HUES6 (cell line): ENCODE measurements at regions not wholly inside any gene's neighbourhood (a gene's known extent, or its start where the extent isn't known, plus 50 kb on each side); places are given as distances from the start of the nearest gene placed in this dataset.
"Not testable (repeated sequence)": the region's sequence is repeated elsewhere in the genome, so short reads cannot be mapped to it uniquely, and the experiment has no call there.

Experiments
- H3K27ac ChIP-seq: 2 replicates; pipeline ENCODE4 v1.7.0; 2013; ENCODE audit warnings: low read depth, mild to moderate bottlenecking, low read length, inconsistent platforms
- H3K27me3 ChIP-seq: 2 replicates; pipeline ENCODE4 v1.6.1; 2013; ENCODE audit warnings: low read length; ENCODE audit not compliant: control insufficient read depth, insufficient read depth
- H3K36me3 ChIP-seq: 2 replicates; pipeline ENCODE4 v1.6.1; 2013; ENCODE audit warnings: low read length; ENCODE audit not compliant: control insufficient read depth, insufficient read depth
- H3K4me1 ChIP-seq: 2 replicates; pipeline ENCODE4 v1.6.1; 2013; ENCODE audit warnings: low read length; ENCODE audit not compliant: control insufficient read depth, insufficient read depth
- H3K4me3 ChIP-seq: 2 replicates; pipeline ENCODE4 v1.5.1; 2013; ENCODE audit warnings: low read depth, low read length
- H3K9ac ChIP-seq: one replicate; pipeline ENCODE4 v1.6.1; 2013; ENCODE audit warnings: mild to moderate bottlenecking, low read length
- H3K9me3 ChIP-seq: 2 replicates; pipeline ENCODE4 v1.6.1; 2013; ENCODE audit warnings: low read depth, low read length; ENCODE audit not compliant: control insufficient read depth, insufficient read depth

DNA sequence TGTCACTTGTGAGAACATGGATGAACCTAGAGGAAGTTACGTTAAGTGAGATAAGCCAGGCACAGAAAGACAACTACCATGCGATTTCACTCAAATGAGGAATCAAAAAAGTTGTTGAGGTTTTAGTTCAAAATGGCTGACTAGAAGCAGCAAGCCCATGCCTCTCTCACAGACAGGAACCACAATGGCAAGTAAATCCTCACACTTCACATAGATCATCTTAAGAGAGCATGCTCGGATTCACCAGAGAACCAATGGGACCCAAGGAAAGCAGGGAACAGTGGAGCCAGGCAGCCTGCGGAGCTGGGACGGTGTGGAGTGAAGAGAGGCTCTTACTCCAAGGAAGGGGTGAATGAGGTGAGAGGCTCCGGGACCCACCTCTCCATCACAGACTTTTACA, 581.0 kb downstream of the UQCRFS1 start:
- H3K27ac ChIP-seq, result no peak overlapping the region
- no peaks in the 10 kb centered on the region for H3K36me3 ChIP-seq
- no peaks in the 10 kb centered on the region for H3K9me3 ChIP-seq
- H3K4me1 ChIP-seq, result peaks cover 4% of the 10 kb centered on the region; the same call in 1 of the 2 replicates
- no peak overlapping the region for H3K4me3 ChIP-seq
- H3K9ac ChIP-seq, result no peak overlapping the region
- no peaks in the 10 kb centered on the region for H3K27me3 ChIP-seq

DNA sequence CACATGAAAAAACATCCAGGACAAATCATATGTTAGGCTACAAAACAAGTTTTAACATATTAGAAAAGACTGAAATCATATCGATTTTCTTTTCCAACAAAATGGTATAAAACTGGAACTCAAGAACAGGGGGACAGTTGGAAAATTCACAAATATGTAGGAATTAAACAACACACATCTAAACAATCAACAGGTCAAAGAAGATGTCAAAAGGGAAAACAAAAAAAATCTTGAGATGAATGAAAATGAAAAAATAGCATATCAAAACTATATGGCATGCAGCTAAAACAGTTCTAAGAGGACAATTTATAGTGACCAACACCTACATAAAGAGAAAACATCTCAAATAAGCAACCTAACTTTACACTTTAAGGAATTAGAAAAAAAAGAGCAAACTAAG, 585.3 kb downstream of the UQCRFS1 start:
- Histone ChIP-seq H3K4me3 (no peak overlapping the region), H3K27me3 (no peaks in the 10 kb centered on the region), H3K9ac (no peak overlapping the region), H3K36me3 (no peaks in the 10 kb centered on the region), H3K4me1 (no peaks in the 10 kb centered on the region), H3K27ac (no peak overlapping the region), H3K9me3 (no peaks in the 10 kb centered on the region)

DNA sequence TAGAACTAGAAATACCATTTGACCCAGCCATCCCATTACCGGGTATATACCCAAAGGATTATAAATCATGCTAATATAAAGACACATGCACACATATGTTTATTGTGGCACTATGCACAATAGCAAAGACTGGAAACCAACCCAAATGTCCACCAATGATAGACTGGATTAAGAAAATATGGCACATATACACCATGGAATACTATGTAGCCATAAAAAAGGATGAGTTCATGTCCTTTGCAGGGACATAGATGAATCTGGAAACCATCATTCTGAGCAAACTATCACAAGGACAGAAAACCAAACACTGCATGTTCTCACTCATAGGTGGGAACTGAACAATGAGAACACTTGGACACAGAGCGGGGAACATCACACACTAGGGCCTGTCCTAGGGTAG, 586.5 kb downstream of the UQCRFS1 start:
- not testable (repeated sequence) for H3K27ac ChIP-seq, H3K9ac ChIP-seq, H3K4me3 ChIP-seq, H3K4me1 ChIP-seq, H3K9me3 ChIP-seq, H3K27me3 ChIP-seq, H3K36me3 ChIP-seq

- Histone ChIP-seq H3K9me3 (peaks cover 12% of the 10 kb centered on the region), H3K27me3 (no peaks in the 10 kb centered on the region), H3K4me1 (no peaks in the 10 kb centered on the region), H3K4me3 (no peak overlapping the region), H3K9ac (no peak overlapping the region), H3K27ac (no peak overlapping the region), H3K36me3 (no peaks in the 10 kb centered on the region)
These were observed 593.0 kb downstream of the UQCRFS1 start for GRCh38 chr19:28619816-28620429.

DNA sequence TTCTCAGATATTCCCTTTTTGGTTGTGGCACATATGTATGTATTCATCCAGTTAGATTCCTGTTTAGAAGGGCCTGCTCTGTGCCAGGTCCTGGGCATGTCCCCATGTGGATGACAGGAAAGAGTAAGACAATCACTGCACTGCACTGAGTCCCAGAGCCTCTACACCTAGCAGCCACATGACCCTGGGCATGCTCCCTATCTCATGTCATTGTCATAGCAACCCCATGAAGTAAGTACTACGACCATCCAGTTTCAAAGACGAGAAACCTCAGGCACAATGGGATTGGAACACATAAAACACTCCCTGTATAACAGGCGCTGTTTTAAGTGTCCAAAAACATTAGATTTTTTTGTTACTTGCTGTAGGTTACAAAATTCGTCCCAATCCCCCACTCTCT, 594.4 kb downstream of the UQCRFS1 start:
- Histone ChIP-seq H3K9ac (no peak overlapping the region), H3K4me1 (no peaks in the 10 kb centered on the region), H3K27ac (no peak overlapping the region), H3K9me3 (peaks cover 25% of the 10 kb centered on the region), H3K27me3 (no peaks in the 10 kb centered on the region), H3K36me3 (no peaks in the 10 kb centered on the region), H3K4me3 (no peak overlapping the region)

DNA sequence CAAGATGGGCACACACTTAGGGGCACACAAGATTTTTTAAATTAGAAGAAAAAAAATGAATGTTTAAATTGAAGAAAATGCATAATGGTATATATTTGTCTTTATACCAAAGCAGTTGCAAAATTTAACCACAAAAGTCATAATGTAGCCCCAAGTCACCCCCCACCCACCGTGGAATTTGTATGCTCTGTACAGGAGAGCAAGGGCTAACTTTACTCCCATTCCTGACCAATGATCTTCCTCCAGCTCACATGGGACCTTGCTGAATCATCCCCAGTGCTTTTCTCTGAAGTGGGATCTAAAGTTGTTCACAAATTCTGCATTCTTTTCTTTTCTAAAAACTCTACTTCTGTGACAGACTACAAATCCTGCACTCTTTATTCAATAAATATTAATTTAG, 597.0 kb downstream of the UQCRFS1 start:
- Histone ChIP-seq H3K9me3 (peaks cover 36% of the 10 kb centered on the region), H3K27ac (no peak overlapping the region), H3K27me3 (no peaks in the 10 kb centered on the region), H3K36me3 (no peaks in the 10 kb centered on the region), H3K4me3 (no peak overlapping the region), H3K4me1 (no peaks in the 10 kb centered on the region), H3K9ac (no peak overlapping the region)

DNA sequence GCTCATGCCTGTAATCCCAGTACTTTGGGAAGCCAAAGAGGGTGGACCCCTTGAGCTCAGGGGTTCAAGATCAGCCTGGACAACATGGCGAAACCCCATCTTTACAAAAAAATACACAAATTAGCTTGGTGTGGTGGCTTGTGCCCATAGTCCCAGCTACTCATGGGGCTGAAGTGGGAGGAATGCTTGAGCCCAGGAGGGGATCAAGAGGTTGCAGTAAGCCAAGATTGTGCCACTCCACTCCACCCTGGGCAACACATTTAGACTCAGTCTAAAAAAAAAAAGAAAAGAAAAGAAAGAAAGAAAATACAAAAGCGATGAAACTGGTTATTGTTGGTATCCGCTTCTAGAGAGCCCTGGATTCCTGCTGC, 597.4 kb downstream of the UQCRFS1 start:
- Histone ChIP-seq H3K9ac (no peak overlapping the region), H3K4me3 (no peak overlapping the region), H3K36me3 (no peaks in the 10 kb centered on the region), H3K4me1 (no peaks in the 10 kb centered on the region), H3K27ac (no peak overlapping the region), H3K27me3 (no peaks in the 10 kb centered on the region), H3K9me3 (peaks cover 36% of the 10 kb centered on the region)

- Histone ChIP-seq H3K9ac (no peak overlapping the region), H3K9me3 (peaks cover 36% of the 10 kb centered on the region), H3K4me1 (no peaks in the 10 kb centered on the region), H3K4me3 (no peak overlapping the region), H3K27ac (no peak overlapping the region), H3K27me3 (no peaks in the 10 kb centered on the region), H3K36me3 (no peaks in the 10 kb centered on the region)
These were observed 598.1 kb downstream of the UQCRFS1 start for GRCh38 chr19:28614634-28615545.

GRCh38 chr19:28612275-28612769, 600.6 kb downstream of the UQCRFS1 start:
- Histone ChIP-seq H3K36me3 (no peaks in the 10 kb centered on the region), H3K27ac (no peak overlapping the region), H3K4me1 (no peaks in the 10 kb centered on the region), H3K27me3 (no peaks in the 10 kb centered on the region), H3K9me3 (peaks cover 40% of the 10 kb centered on the region), H3K9ac (no peak overlapping the region), H3K4me3 (no peak overlapping the region)

GRCh38 chr19:28611227-28611914, 601.6 kb downstream of the UQCRFS1 start:
- not testable (repeated sequence) for H3K4me1 ChIP-seq, H3K4me3 ChIP-seq, H3K9ac ChIP-seq, H3K27ac ChIP-seq, H3K27me3 ChIP-seq, H3K36me3 ChIP-seq
- H3K9me3 ChIP-seq, result peaks cover 50% of the 10 kb centered on the region

GRCh38 chr19:28610731-28611130, 602.2 kb downstream of the UQCRFS1 start:
- Histone ChIP-seq H3K27ac (no peak overlapping the region), H3K36me3 (no peaks in the 10 kb centered on the region), H3K4me3 (no peak overlapping the region), H3K9ac (no peak overlapping the region), H3K4me1 (no peaks in the 10 kb centered on the region), H3K9me3 (peaks cover 53% of the 10 kb centered on the region), H3K27me3 (no peaks in the 10 kb centered on the region)
